Neural progenitor cell (in vitro differentiated cells): ENCODE measurements at regions not wholly inside any gene's neighbourhood (a gene's known extent, or its start where the extent isn't known, plus 50 kb on each side); places are given as distances from the start of the nearest gene placed in this dataset.

Experiments used
- DNase-seq: peaks from one replicate; pipeline ENCODE4 v3.0.0-alpha.2; 2016; ENCODE audit warnings: low spot score
- H2AFZ ChIP-seq: fragments of 200-600 bp; sonication (generic); replicated peaks from 2 replicates; pipeline ENCODE4 v1.6.1; 2016; ENCODE audit warnings: antibody characterized with exemption
- H3F3A ChIP-seq: fragments of 200-600 bp; sonication (generic); 2 replicates; pipeline ENCODE4 v1.6.1; 2016; ENCODE audit warnings: antibody characterized with exemption, low read depth
- H3K27ac ChIP-seq: fragments of 200-600 bp; sonication (generic); 2 replicates; pipeline ENCODE4 v1.5.1; 2016; ENCODE audit warnings: mild to moderate bottlenecking
- H3K27me3 ChIP-seq: fragments of 200-600 bp; sonication (generic); 2 replicates; pipeline ENCODE4 v1.6.1; 2016; ENCODE audit warnings: mild to moderate bottlenecking, moderate library complexity
- H3K36me3 ChIP-seq: fragments of 200-600 bp; sonication (generic); 2 replicates; pipeline ENCODE4 v1.5.1; 2016
- H3K4me1 ChIP-seq: fragments of 200-600 bp; sonication (generic); 2 replicates; pipeline ENCODE4 v1.6.1; 2016; ENCODE audit warnings: mixed run types
- H3K4me2 ChIP-seq: fragments of 200-600 bp; sonication (generic); 2 replicates; pipeline ENCODE4 v1.6.1; 2016
- H3K4me3 ChIP-seq: fragments of 200-600 bp; sonication (generic); 2 replicates; pipeline ENCODE4 v1.5.1; 2016
- H3K79me2 ChIP-seq: fragments of 200-600 bp; sonication (generic); 2 replicates; pipeline ENCODE4 v1.6.1; 2016; ENCODE audit warnings: low read depth
- H3K9ac ChIP-seq: fragments of 200-600 bp; sonication (generic); 2 replicates; pipeline ENCODE4 v1.6.1; 2016
- H3K9me3 ChIP-seq: fragments of 200-600 bp; sonication (generic); 2 replicates; pipeline ENCODE4 v1.5.1; 2016; ENCODE audit warnings: low read depth
- H4K20me1 ChIP-seq: fragments of 200-600 bp; sonication (generic); 2 replicates; pipeline ENCODE4 v1.6.1; 2016; ENCODE audit warnings: low read depth
- H3K27ac Mint-ChIP-seq: 3 replicates; pipeline ENCODE4 v1.8.0; 2021; ENCODE audit warnings: mixed read lengths
- H3K27me3 Mint-ChIP-seq: 2 replicates; pipeline ENCODE4 v1.8.0; 2022; ENCODE audit warnings: low read depth, mild to moderate bottlenecking, inconsistent platforms, moderate library complexity, mixed read lengths; ENCODE audit not compliant: insufficient read depth
- H3K36me3 Mint-ChIP-seq: 3 replicates; pipeline ENCODE4 v1.8.0; 2021; ENCODE audit warnings: mixed read lengths
- H3K4me1 Mint-ChIP-seq: 3 replicates; pipeline ENCODE4 v1.8.0; 2021; ENCODE audit warnings: mixed read lengths
- H3K4me3 Mint-ChIP-seq: 3 replicates; pipeline ENCODE4 v1.8.0; 2021; ENCODE audit warnings: mild to moderate bottlenecking, moderate library complexity, mixed read lengths
- H3K9me3 Mint-ChIP-seq: 3 replicates; pipeline ENCODE4 v1.8.0; 2020; ENCODE audit warnings: mixed read lengths
- EZH2 ChIP-seq: fragments of 200-600 bp; sonication (generic); IDR thresholded peaks from 2 replicates; pipeline ENCODE4 v1.6.1; 2017; ENCODE audit warnings: antibody characterized with exemption, mild to moderate bottlenecking, moderate library complexity
- EZH2phosphoT487 ChIP-seq: fragments of 200-600 bp; sonication (generic); IDR thresholded peaks from 2 replicates; pipeline ENCODE4 v1.6.1; 2017; ENCODE audit warnings: antibody characterized with exemption
- TF ChIP-seq, protein P1 (sequence below): fragments of 200-600 bp; sonication (generic); IDR thresholded peaks from 2 replicates; pipeline ENCODE4 v1.5.1; 2017; ENCODE audit warnings: antibody characterized with exemption, mild to moderate bottlenecking

- H3K4me3 Mint-ChIP-seq: no peak overlapping the region
- H3K4me2 ChIP-seq: no peak overlapping the region
- peaks cover 2% of the 10 kb centered on the region for H3K27me3 Mint-ChIP-seq
- no peaks in the 10 kb centered on the region for H3K4me1 ChIP-seq
- H3K36me3 ChIP-seq: no peaks in the 10 kb centered on the region
- H3F3A ChIP-seq: no peaks in the 10 kb centered on the region
- no peak overlapping the region for H2AFZ ChIP-seq
- no peak for DNase-seq
- H3K27ac Mint-ChIP-seq: no peak overlapping the region
- H3K27ac ChIP-seq: no peak overlapping the region
- no peaks in the 10 kb centered on the region for H4K20me1 ChIP-seq
- H3K9me3 Mint-ChIP-seq: no peaks in the 10 kb centered on the region
- peaks cover 4% of the 10 kb centered on the region for H3K4me1 Mint-ChIP-seq
- H3K27me3 ChIP-seq: no peaks in the 10 kb centered on the region
- no peak overlapping the region for H3K4me3 ChIP-seq
- no peaks in the 10 kb centered on the region for H3K36me3 Mint-ChIP-seq
- no peaks in the 10 kb centered on the region for H3K9me3 ChIP-seq
- no peak overlapping the region for H3K9ac ChIP-seq
- TF ChIP-seq, protein P1, sequence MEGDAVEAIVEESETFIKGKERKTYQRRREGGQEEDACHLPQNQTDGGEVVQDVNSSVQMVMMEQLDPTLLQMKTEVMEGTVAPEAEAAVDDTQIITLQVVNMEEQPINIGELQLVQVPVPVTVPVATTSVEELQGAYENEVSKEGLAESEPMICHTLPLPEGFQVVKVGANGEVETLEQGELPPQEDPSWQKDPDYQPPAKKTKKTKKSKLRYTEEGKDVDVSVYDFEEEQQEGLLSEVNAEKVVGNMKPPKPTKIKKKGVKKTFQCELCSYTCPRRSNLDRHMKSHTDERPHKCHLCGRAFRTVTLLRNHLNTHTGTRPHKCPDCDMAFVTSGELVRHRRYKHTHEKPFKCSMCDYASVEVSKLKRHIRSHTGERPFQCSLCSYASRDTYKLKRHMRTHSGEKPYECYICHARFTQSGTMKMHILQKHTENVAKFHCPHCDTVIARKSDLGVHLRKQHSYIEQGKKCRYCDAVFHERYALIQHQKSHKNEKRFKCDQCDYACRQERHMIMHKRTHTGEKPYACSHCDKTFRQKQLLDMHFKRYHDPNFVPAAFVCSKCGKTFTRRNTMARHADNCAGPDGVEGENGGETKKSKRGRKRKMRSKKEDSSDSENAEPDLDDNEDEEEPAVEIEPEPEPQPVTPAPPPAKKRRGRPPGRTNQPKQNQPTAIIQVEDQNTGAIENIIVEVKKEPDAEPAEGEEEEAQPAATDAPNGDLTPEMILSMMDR: no peak
- TF ChIP-seq EZH2: no peak
- no peak for TF ChIP-seq EZH2phosphoT487
- no peaks in the 10 kb centered on the region for H3K79me2 ChIP-seq
Measured at GRCh38 chr10:4720463-4720862, 105.5 kb upstream of the AKR1E2 start.

DNA sequence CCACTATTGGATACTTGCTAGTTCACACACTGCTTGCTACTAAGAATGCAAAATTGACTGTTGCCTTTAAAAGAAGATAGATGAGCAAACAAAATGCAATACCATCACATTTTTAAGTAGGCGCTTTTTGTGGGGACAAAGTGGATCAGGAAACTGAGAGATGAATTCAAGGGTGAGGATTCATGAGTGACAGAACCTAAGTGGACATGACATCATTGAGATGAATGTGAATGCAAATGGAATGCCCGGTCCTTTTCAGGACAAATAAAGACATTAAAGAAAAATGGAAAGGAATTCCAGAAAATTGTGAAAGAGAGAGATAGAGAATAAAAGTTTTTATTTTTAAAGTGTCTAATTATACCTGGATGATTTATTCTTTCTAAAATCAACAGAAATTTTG, 106.3 kb upstream of the AKR1E2 start:
- H2AFZ ChIP-seq: no peak overlapping the region

DNA sequence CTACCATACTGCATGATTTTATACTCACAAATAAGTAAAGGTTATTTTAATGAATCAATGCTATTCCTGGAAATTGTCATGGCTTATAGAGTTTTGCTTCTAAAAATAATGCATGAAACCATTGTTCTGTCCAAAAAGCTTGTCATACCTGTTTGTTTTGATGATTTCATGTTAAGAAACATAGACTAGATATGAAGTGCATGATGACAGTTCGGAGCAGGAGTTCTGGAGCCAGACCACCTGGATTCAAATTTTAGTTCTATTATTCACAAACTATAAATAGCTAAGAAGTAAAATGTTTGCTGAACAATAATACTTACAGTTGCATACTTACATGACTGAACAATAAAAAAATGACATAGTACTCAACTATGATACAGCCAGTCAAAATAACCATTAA, 107.0 kb upstream of the AKR1E2 start:
- Histone ChIP-seq H3K4me3 (no peak overlapping the region), H4K20me1 (no peaks in the 10 kb centered on the region), H3K9me3 (no peaks in the 10 kb centered on the region), H2AFZ (no peak overlapping the region), H3K4me1 (no peaks in the 10 kb centered on the region), H3K36me3 (no peaks in the 10 kb centered on the region), H3K9ac (no peak overlapping the region), H3K27me3 (no peaks in the 10 kb centered on the region), H3K4me2 (no peak overlapping the region), H3K79me2 (no peaks in the 10 kb centered on the region), H3K27ac (no peak overlapping the region), H3F3A (no peaks in the 10 kb centered on the region)
- TF ChIP-seq EZH2phosphoT487: no peak
- no peak for TF ChIP-seq EZH2
- TF ChIP-seq, protein P1: no peak
- no peaks in the 10 kb centered on the region for H3K9me3 Mint-ChIP-seq
- peaks cover 4% of the 10 kb centered on the region for H3K4me1 Mint-ChIP-seq
- peaks cover 2% of the 10 kb centered on the region for H3K27me3 Mint-ChIP-seq
- H3K27ac Mint-ChIP-seq: no peak overlapping the region
- no peak overlapping the region for H3K4me3 Mint-ChIP-seq
- no peaks in the 10 kb centered on the region for H3K36me3 Mint-ChIP-seq
- no peak for DNase-seq

More for the DNA sequence above, 106.3 kb upstream of the AKR1E2 start:
- H3K4me1 ChIP-seq: no peaks in the 10 kb centered on the region
- DNase-seq: no peak
- no peaks in the 10 kb centered on the region for H3K36me3 ChIP-seq
- H3K27me3 ChIP-seq: no peaks in the 10 kb centered on the region
- peaks cover 2% of the 10 kb centered on the region for H3K27me3 Mint-ChIP-seq
- H3K9me3 ChIP-seq: no peaks in the 10 kb centered on the region
- H3K27ac ChIP-seq: no peak overlapping the region
- peaks cover 4% of the 10 kb centered on the region for H3K4me1 Mint-ChIP-seq
- H3K9me3 Mint-ChIP-seq: no peaks in the 10 kb centered on the region
- no peak overlapping the region for H3K27ac Mint-ChIP-seq
- no peak overlapping the region for H3K4me3 Mint-ChIP-seq
- H3K36me3 Mint-ChIP-seq: no peaks in the 10 kb centered on the region
- no peaks in the 10 kb centered on the region for H4K20me1 ChIP-seq
- H3K4me3 ChIP-seq: no peak overlapping the region
- no peaks in the 10 kb centered on the region for H3F3A ChIP-seq
- H3K9ac ChIP-seq: no peak overlapping the region
- TF ChIP-seq EZH2 (no peak), EZH2phosphoT487 (no peak)
- TF ChIP-seq, protein P1: no peak
- no peak overlapping the region for H3K4me2 ChIP-seq
- no peaks in the 10 kb centered on the region for H3K79me2 ChIP-seq
